Osteoblast (primary cell): ENCODE measurements at regions not wholly inside any gene's neighbourhood (a gene's known extent, or its start where the extent isn't known, plus 50 kb on each side); places are given as distances from the start of the nearest gene placed in this dataset.

Experiments used
- DNase-seq: peaks from one replicate; pipeline ENCODE4 v3.0.0; 2011; ENCODE audit warnings: low spot score, mixed read lengths; ENCODE audit not compliant: insufficient read length; ENCODE audit errors: missing footprints
- H2AFZ ChIP-seq: 2 replicates; pipeline ENCODE4 v1.6.0; 2011; ENCODE audit warnings: mild to moderate bottlenecking, low read length
- H3K27ac ChIP-seq: 2 replicates; pipeline ENCODE4 v1.5.1; 2011; ENCODE audit warnings: mild to moderate bottlenecking, low read depth, low read length, moderate library complexity
- H3K27me3 ChIP-seq: 2 replicates; pipeline ENCODE4 v1.6.0; 2012; ENCODE audit warnings: mild to moderate bottlenecking, control low read depth, inconsistent platforms, low read length, moderate library complexity; ENCODE audit not compliant: insufficient read depth
- H3K36me3 ChIP-seq: 2 replicates; pipeline ENCODE4 v1.5.1; 2011; ENCODE audit warnings: mild to moderate bottlenecking, low read length, control low read depth, moderate library complexity; ENCODE audit not compliant: insufficient read depth
- H3K4me1 ChIP-seq: 2 replicates; pipeline ENCODE4 v1.5.1; 2011; ENCODE audit warnings: mild to moderate bottlenecking, low read length, control low read depth, moderate library complexity; ENCODE audit not compliant: insufficient read depth
- H3K4me2 ChIP-seq: 2 replicates; pipeline ENCODE4 v1.6.0; 2011; ENCODE audit warnings: mild to moderate bottlenecking, low read length; ENCODE audit not compliant: insufficient read depth
- H3K4me3 ChIP-seq: fragments of 200-600 bp; sonication (generic); 3 replicates; pipeline ENCODE4 v1.5.1; 2012; ENCODE audit warnings: mild to moderate bottlenecking, low read length, inconsistent platforms; ENCODE audit not compliant: insufficient read depth
- H3K79me2 ChIP-seq: 2 replicates; pipeline ENCODE4 v1.6.0; 2012; ENCODE audit warnings: mild to moderate bottlenecking, low read length, control low read depth, inconsistent platforms; ENCODE audit not compliant: insufficient read depth
- H3K9me3 ChIP-seq: 2 replicates; pipeline ENCODE4 v1.5.1; 2011; ENCODE audit warnings: low read depth, low read length, control low read depth
- H4K20me1 ChIP-seq: 2 replicates; pipeline ENCODE4 v1.6.0; 2012; ENCODE audit warnings: mild to moderate bottlenecking, low read length, control low read depth; ENCODE audit not compliant: insufficient read depth
- TF ChIP-seq, protein P1 (sequence below): IDR thresholded peaks from 2 replicates; pipeline ENCODE4 v1.5.1; 2011; ENCODE audit warnings: mild to moderate bottlenecking, low read depth, low read length, moderate library complexity; ENCODE audit errors: extremely low read depth

DNA sequence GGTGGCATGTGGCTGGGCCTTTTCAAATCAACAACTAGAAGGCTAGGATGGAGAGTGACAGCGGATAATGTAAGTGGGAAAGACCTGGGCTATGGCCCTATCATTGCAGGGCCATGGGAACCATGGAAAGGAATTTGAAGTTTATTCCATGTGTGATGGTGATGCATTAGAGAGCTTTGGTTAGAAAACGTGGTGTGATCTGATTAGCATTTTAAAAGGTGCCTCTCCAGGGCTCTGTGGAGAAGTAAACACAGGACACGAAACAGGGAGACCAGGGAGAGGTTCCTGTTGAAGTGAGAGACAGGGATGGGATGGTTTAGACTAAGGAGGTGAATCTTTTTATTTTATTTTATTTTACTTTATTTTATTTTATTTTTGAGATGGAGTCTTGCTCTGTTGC is 749.5 kb downstream of the GATA3 start:
- TF ChIP-seq, protein P1, sequence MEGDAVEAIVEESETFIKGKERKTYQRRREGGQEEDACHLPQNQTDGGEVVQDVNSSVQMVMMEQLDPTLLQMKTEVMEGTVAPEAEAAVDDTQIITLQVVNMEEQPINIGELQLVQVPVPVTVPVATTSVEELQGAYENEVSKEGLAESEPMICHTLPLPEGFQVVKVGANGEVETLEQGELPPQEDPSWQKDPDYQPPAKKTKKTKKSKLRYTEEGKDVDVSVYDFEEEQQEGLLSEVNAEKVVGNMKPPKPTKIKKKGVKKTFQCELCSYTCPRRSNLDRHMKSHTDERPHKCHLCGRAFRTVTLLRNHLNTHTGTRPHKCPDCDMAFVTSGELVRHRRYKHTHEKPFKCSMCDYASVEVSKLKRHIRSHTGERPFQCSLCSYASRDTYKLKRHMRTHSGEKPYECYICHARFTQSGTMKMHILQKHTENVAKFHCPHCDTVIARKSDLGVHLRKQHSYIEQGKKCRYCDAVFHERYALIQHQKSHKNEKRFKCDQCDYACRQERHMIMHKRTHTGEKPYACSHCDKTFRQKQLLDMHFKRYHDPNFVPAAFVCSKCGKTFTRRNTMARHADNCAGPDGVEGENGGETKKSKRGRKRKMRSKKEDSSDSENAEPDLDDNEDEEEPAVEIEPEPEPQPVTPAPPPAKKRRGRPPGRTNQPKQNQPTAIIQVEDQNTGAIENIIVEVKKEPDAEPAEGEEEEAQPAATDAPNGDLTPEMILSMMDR: no peak
- no peak overlapping the region for H2AFZ ChIP-seq
- no peaks in the 10 kb centered on the region for H3K4me1 ChIP-seq

DNA sequence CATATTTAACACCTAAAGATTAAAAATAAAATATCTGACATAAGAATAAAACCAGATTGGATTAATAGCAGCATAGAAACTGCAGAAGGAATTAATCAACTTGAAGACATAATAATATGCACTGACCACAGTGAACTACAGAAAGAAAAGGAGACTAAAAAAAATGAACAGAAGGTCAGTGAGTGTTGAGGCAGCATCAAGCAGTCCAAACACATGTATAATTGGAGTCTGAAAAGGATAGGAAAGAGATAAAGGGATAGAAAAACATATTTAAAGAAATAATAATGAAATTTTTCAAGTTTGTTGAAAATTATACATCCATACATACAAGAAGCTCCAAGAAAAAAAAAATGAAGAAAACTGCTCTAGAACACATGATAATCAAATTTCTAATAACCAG is 756.2 kb downstream of the GATA3 start:
- peaks cover 2% of the 10 kb centered on the region for H3K9me3 ChIP-seq
- H3K4me1 ChIP-seq: no peaks in the 10 kb centered on the region
- TF ChIP-seq, protein P1: no peak
- no peaks in the 10 kb centered on the region for H4K20me1 ChIP-seq
- DNase-seq: no peak
- H2AFZ ChIP-seq: no peak overlapping the region
- H3K27me3 ChIP-seq: no peaks in the 10 kb centered on the region
- no peaks in the 10 kb centered on the region for H3K36me3 ChIP-seq
- H3K27ac ChIP-seq: no peak overlapping the region
- no peak overlapping the region for H3K4me2 ChIP-seq
- H3K79me2 ChIP-seq: no peaks in the 10 kb centered on the region
- H3K4me3 ChIP-seq: no peak overlapping the region

More for the DNA sequence above, 749.5 kb downstream of the GATA3 start:
- Histone ChIP-seq H3K27ac (no peak overlapping the region), H4K20me1 (no peaks in the 10 kb centered on the region), H3K27me3 (no peaks in the 10 kb centered on the region), H3K36me3 (no peaks in the 10 kb centered on the region), H3K4me2 (no peak overlapping the region), H3K9me3 (peaks cover 2% of the 10 kb centered on the region), H3K79me2 (no peaks in the 10 kb centered on the region), H3K4me3 (no peak overlapping the region)
- no peak for DNase-seq

DNA sequence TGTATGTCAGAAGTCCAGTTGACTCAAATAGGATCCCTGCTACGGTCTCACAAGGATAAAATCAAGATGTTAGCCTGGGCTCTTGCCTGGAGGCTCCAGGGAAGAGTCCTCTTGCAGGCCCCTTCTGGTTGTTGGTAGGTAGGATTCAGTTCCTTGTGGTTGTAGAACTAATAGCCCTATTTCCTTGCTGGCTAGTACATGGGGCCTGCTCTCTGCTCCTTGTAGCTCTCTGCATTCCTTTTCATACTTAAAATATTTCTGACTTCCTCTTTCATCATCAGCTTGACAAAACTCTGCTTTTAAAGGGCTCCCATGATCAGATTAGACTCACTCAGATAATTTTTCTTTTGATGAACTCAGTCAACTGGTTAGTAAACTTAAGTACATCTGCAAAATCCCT is 756.7 kb downstream of the GATA3 start:
- Histone ChIP-seq H3K36me3 (no peaks in the 10 kb centered on the region), H4K20me1 (no peaks in the 10 kb centered on the region), H3K4me1 (no peaks in the 10 kb centered on the region), H3K4me2 (no peak overlapping the region), H3K27me3 (no peaks in the 10 kb centered on the region), H3K4me3 (no peak overlapping the region), H3K79me2 (no peaks in the 10 kb centered on the region), H3K27ac (no peak overlapping the region), H2AFZ (no peak overlapping the region), H3K9me3 (peaks cover 2% of the 10 kb centered on the region)
- TF ChIP-seq, protein P1: no peak
- DNase-seq: no peak

DNA sequence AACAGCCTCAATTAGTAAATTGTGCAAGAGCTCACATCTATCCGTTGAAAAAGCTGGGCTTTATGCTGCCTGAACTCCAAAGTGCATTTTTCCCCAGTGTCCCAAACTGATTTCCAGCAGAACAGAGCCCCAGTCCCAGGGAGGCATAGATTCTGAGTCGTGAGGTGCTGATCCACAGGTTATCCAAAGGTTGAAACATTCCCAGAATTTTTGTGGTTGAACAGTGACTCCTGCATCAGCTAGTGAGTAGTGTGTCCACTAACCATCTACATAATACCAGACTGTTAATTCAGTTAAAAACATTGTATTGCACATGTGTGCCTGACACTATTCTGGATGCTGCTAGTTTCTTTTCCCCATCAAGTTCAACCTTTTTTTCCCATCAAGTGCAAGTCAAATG is 761.5 kb downstream of the GATA3 start:
- Histone ChIP-seq H2AFZ (no peak overlapping the region), H3K79me2 (no peaks in the 10 kb centered on the region), H3K36me3 (no peaks in the 10 kb centered on the region), H3K9me3 (peaks cover 2% of the 10 kb centered on the region), H4K20me1 (no peaks in the 10 kb centered on the region), H3K4me2 (no peak overlapping the region), H3K27ac (no peak overlapping the region), H3K4me1 (no peaks in the 10 kb centered on the region), H3K4me3 (no peak overlapping the region), H3K27me3 (no peaks in the 10 kb centered on the region)
- DNase-seq: no peak
- TF ChIP-seq, protein P1: no peak
